PC-3 (cell line): ENCODE measurements at regions not wholly inside any gene's neighbourhood (a gene's known extent, or its start where the extent isn't known, plus 50 kb on each side); places are given as distances from the start of the nearest gene placed in this dataset.

Source experiments
- EZH2 ChIP-seq: fragments of 300-600 bp; sonication (generic); IDR thresholded peaks from one replicate; pipeline ENCODE4 v1.6.1; 2017; ENCODE audit warnings: antibody characterized with exemption, mild to moderate bottlenecking, low read length; ENCODE audit not compliant: unreplicated experiment
- EZH2phosphoT487 ChIP-seq: fragments of 300-600 bp; sonication (generic); IDR thresholded peaks from 2 replicates; pipeline ENCODE4 v1.6.1; 2018; ENCODE audit warnings: mild to moderate bottlenecking, antibody characterized with exemption, low read length, borderline replicate concordance
- TF ChIP-seq, protein P1 (sequence below): fragments of 300-600 bp; sonication (generic); conservative IDR thresholded peaks from 2 replicates; pipeline ENCODE4 v1.5.1; 2017; ENCODE audit warnings: antibody characterized with exemption, low read depth, mild to moderate bottlenecking, low read length

DNA sequence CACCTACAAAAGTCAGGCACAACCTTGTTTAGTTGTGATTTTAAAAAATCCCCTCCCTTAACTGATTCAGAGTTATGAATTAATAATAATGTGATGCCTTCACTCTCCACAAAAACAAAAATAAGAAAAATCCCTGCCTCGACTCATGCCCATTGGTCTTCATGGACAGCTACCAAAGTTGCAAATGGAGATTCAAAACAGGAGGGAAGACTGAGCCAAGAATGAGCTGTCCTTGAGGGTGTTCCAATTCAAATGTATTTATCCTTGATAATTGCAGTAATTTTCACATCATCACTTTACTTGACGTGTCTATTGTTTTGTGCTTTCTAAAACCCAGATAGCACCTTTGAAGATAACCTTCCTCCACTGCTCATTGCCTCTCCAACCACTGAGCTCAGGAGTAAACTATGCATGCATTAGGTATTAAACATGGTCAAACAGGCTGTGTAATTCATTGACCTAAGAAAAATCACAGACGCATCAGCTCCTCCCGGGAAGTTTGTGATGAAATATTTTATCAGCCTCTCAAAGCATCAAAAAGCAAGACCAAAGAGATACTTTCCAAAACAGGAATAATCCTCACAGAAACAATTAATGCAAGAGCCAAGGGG, 712.7 kb upstream of the IGFBP3 start:
- TF ChIP-seq, protein P1, sequence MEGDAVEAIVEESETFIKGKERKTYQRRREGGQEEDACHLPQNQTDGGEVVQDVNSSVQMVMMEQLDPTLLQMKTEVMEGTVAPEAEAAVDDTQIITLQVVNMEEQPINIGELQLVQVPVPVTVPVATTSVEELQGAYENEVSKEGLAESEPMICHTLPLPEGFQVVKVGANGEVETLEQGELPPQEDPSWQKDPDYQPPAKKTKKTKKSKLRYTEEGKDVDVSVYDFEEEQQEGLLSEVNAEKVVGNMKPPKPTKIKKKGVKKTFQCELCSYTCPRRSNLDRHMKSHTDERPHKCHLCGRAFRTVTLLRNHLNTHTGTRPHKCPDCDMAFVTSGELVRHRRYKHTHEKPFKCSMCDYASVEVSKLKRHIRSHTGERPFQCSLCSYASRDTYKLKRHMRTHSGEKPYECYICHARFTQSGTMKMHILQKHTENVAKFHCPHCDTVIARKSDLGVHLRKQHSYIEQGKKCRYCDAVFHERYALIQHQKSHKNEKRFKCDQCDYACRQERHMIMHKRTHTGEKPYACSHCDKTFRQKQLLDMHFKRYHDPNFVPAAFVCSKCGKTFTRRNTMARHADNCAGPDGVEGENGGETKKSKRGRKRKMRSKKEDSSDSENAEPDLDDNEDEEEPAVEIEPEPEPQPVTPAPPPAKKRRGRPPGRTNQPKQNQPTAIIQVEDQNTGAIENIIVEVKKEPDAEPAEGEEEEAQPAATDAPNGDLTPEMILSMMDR, result no peak
- no peak for TF ChIP-seq EZH2
- no peak for TF ChIP-seq EZH2phosphoT487
